Kidney (tissue), 13 donors: ENCODE measurements at regions not wholly inside any gene's neighbourhood (a gene's known extent, or its start where the extent isn't known, plus 50 kb on each side); places are given as distances from the start of the nearest gene placed in this dataset.

Source experiments
- DNase-seq, 5 donors: peaks; one replicate each; pipeline ENCODE4 v3.0.0-alpha.2; 2013 to 2020
- FAIRE-seq: peaks from 2 replicates; lab custom pipeline; 2012; peaks lifted over from hg19 to GRCh38; lab: Jason Lieb, UNC
- H3K27ac ChIP-seq, 2 donors: one replicate each; pipeline ENCODE4 v1.7.0; 2013; ENCODE audit warnings: low read depth in 2 of 2, low read length in 2 of 2, inconsistent platforms in 1 of 2
- H3K27me3 ChIP-seq: one replicate; pipeline ENCODE4 v1.7.1; 2013; ENCODE audit warnings: low read length, inconsistent platforms; ENCODE audit not compliant: control insufficient read depth, insufficient read depth
- H3K36me3 ChIP-seq, 3 donors: one replicate each; pipeline versions ENCODE4 v1.7.0 to v1.7.1; 2013; ENCODE audit warnings: low read length in 3 of 3, control low read depth in 1 of 3, inconsistent platforms in 1 of 3; ENCODE audit not compliant: insufficient read depth in 3 of 3, control insufficient read depth in 2 of 3
- H3K4me1 ChIP-seq, 3 donors: one replicate each; pipeline versions ENCODE4 v1.7.0 to v1.7.1; 2013; ENCODE audit warnings: low read length in 3 of 3, inconsistent platforms in 1 of 3, low read depth in 1 of 3; ENCODE audit not compliant: control insufficient read depth in 2 of 3, insufficient read depth in 2 of 3
- H3K4me3 ChIP-seq, 3 donors: one replicate each; pipeline versions ENCODE4 v1.7.0 to v1.8.1; 2013; ENCODE audit warnings: low read length in 3 of 3, control low read depth in 1 of 3, inconsistent platforms in 1 of 3
- H3K9ac ChIP-seq, 3 donors: one replicate each; pipeline versions ENCODE4 v1.7.0 to v1.7.1; 2013; ENCODE audit warnings: low read length in 3 of 3, control low read depth in 1 of 3, inconsistent platforms in 1 of 3
- H3K9me3 ChIP-seq, 3 donors: one replicate each; pipeline versions ENCODE4 v1.7.0 to v1.7.1; 2013; ENCODE audit warnings: low read length in 3 of 3, control low read depth in 1 of 3, inconsistent platforms in 1 of 3; ENCODE audit not compliant: control insufficient read depth in 2 of 3, insufficient read depth in 1 of 3
- intact Hi-C: fragments of 100-400 bp; cut with DNase I; formaldehyde crosslinking; loops from one replicate; pipeline ENCODE4 v1.11.1; 2022
- TF ChIP-seq, protein P1 (sequence below): IDR thresholded peaks from 3 replicates; pipeline ENCODE4 v1.5.1; 2012; ENCODE audit warnings: mild to moderate bottlenecking, moderate library complexity, borderline replicate concordance; ENCODE audit not compliant: insufficient read depth; ENCODE audit errors: extremely low read depth
- donor health status: control.
- donor health status: control.
- donor health status: control.
- donor health status: control.
- donor health status: control.
- donor health status: DM: yes; HTN: yes; CAD: no.
- donor health status: Normal renal cell carcinoma (clear cell type).

DNA sequence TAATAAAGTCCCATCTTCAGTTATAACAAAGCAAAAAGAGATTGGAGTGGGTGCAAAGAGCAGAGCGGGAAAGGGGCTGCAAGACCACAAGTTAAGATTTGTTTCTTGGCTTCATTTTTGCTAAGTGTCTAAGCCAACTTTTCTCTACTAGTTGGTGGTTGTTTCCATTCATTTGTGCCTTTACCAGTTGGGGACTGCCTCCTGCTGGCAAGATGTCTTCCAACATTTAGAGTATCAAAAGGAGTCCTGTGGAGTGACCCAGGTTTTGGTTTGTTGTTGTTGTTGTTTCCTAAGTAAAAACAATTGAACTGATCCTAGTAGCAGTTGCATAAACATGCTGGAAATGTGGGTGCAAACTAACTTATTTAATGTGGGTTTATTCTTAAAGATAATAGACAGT lies 121.1 kb downstream of the SPATA18 start:
- Histone ChIP-seq H3K27me3 (no peaks in the 10 kb centered on the region), H3K9me3 (no peaks in the 10 kb centered on the region), H3K36me3 (no peaks in the 10 kb centered on the region), H3K4me3 (no peak overlapping the region), H3K9ac (no peak overlapping the region), H3K4me1 (no peaks in the 10 kb centered on the region), H3K27ac (no peak overlapping the region)
- no peak for FAIRE-seq
- TF ChIP-seq, protein P1, sequence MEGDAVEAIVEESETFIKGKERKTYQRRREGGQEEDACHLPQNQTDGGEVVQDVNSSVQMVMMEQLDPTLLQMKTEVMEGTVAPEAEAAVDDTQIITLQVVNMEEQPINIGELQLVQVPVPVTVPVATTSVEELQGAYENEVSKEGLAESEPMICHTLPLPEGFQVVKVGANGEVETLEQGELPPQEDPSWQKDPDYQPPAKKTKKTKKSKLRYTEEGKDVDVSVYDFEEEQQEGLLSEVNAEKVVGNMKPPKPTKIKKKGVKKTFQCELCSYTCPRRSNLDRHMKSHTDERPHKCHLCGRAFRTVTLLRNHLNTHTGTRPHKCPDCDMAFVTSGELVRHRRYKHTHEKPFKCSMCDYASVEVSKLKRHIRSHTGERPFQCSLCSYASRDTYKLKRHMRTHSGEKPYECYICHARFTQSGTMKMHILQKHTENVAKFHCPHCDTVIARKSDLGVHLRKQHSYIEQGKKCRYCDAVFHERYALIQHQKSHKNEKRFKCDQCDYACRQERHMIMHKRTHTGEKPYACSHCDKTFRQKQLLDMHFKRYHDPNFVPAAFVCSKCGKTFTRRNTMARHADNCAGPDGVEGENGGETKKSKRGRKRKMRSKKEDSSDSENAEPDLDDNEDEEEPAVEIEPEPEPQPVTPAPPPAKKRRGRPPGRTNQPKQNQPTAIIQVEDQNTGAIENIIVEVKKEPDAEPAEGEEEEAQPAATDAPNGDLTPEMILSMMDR = no peak
- intact Hi-C loops = no loop called here
- no peak for DNase-seq

DNA sequence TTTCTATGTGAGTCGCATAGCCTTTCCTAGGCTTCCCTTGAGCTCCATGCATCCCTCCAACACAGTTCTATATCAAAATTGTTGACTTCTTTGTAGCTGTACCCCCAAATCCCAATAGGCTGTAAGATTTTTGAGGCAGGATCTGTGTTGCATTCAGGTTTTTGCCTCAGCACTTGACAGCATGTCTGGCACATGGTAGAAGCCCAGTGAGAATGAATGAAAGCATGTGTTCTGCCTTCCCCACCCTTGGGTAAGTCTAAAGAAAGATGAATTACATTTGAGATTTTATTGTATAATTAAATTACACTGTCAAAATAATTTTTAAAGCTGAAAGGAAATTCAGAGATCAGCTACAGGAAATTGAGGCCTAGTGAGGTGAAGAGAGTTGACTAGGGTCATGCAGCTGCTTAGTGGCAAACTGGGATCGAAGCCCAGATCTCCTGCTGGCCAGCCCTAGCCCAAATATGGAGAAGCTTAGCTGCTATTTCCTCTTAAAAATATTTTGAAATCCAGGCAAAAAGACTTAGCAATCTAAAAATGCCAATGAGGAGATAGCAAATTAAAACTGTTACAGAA lies 122.5 kb downstream of the SPATA18 start:
- Histone ChIP-seq H3K4me3 (no peak overlapping the region), H3K27ac (no peak overlapping the region), H3K27me3 (no peaks in the 10 kb centered on the region), H3K9ac (no peak overlapping the region), H3K4me1 (no peaks in the 10 kb centered on the region), H3K9me3 (no peaks in the 10 kb centered on the region), H3K36me3 (no peaks in the 10 kb centered on the region)
- intact Hi-C loops = no loop called here
- DNase-seq (peak in 4 of 5 donors; percentile 38 to 80 (median 71)), FAIRE-seq (no peak)
- TF ChIP-seq, protein P1 = no peak

DNA sequence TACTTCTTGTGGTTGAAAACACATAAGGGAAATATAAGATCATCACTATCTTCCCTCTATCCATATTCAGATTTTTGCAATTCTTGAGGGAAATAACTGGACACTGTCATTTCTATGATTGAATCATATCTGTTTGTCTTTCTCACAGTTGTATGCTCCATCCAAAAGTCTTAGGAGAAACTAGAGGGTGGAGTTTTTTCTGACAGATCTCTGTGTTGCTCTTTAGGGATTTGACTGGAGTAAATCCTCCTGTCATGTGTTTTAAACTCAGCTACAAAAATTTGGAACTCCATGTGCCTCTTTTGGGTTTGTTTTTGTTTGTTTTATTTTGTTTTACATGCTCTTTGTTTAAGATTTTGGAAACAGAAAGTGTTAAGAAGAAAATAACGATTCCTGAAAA lies 136.5 kb downstream of the SPATA18 start:
- intact Hi-C loops = no loop called here
- FAIRE-seq (no peak), DNase-seq (no peak)
- no peaks in the 10 kb centered on the region for H3K27me3 ChIP-seq
- H3K4me3 ChIP-seq = no peak overlapping the region
- no peaks in the 10 kb centered on the region for H3K9me3 ChIP-seq
- peaks cover 0 to 2% (median 0%) of the 10 kb centered on the region in 3 donors for H3K4me1 ChIP-seq
- TF ChIP-seq, protein P1 = no peak
- H3K36me3 ChIP-seq = no peaks in the 10 kb centered on the region
- H3K9ac ChIP-seq = no peak overlapping the region
- no peak overlapping the region for H3K27ac ChIP-seq

DNA sequence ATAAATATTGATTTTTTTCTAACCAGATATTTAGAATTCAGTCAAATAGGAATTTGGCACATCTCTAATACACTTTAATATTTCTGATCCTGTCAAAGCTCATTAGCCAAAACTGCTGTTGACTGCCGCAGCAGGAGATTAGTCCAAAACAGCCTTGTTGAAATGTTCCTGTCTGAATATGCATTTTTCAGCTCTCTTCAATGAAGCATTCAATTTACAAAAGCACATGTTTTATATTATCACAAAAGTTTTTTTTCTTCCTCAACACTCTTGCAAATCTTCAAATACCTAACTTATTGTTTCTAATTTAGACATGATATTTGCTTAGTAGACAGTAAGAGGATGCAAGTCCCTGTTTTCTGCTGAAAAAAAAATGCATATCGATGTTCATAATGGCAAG lies 140.9 kb downstream of the SPATA18 start:
- intact Hi-C loops = no loop called here
- no peak for FAIRE-seq

More for the DNA sequence above, 140.9 kb downstream of the SPATA18 start:
- no peak overlapping the region for H3K4me3 ChIP-seq
- TF ChIP-seq, protein P1 = no peak
- H3K9me3 ChIP-seq = no peaks in the 10 kb centered on the region
- no peak overlapping the region for H3K27ac ChIP-seq
- no peak for DNase-seq
- H3K36me3 ChIP-seq = no peaks in the 10 kb centered on the region
- H3K9ac ChIP-seq = no peak overlapping the region
- H3K27me3 ChIP-seq = no peaks in the 10 kb centered on the region
- peaks cover 0 to 2% (median 0%) of the 10 kb centered on the region in 3 donors for H3K4me1 ChIP-seq
